ENCODE measurements at regions not wholly inside any gene's neighbourhood (a gene's known extent, or its start where the extent isn't known, plus 50 kb on each side); places are given as distances from the start of the nearest gene placed in this dataset.

DNA sequence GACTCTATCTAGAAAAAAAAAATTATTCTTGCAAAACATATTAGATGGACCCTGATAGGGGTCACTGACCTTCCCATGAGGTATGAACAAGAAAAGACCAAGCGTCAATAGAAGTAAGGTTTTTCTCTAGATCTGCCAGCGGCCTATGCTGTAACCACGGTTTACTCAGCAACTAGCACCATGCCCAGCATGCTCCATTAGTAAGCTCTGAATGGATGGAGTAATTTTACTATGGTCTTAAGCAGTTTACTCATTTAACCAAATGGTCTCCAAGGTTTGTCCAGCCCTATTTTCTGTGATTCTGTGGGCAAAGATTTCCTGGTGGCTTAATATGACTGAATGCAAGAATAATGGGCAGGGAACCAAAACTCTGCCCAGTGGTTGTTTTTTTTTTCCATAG, 113.9 kb downstream of the ADSS2 start:
- intact Hi-C loops (cut with DNase I, micrococcal nuclease): no loop called here
- H3K36me3 ChIP-seq (ENCODE audit: low read depth): no peaks in the 10 kb centered on the region
- DNase-seq: no peak
- H3K4me3 ChIP-seq: no peak overlapping the region
- no peak for ATAC-seq
- TF ChIP-seq, protein P1, sequence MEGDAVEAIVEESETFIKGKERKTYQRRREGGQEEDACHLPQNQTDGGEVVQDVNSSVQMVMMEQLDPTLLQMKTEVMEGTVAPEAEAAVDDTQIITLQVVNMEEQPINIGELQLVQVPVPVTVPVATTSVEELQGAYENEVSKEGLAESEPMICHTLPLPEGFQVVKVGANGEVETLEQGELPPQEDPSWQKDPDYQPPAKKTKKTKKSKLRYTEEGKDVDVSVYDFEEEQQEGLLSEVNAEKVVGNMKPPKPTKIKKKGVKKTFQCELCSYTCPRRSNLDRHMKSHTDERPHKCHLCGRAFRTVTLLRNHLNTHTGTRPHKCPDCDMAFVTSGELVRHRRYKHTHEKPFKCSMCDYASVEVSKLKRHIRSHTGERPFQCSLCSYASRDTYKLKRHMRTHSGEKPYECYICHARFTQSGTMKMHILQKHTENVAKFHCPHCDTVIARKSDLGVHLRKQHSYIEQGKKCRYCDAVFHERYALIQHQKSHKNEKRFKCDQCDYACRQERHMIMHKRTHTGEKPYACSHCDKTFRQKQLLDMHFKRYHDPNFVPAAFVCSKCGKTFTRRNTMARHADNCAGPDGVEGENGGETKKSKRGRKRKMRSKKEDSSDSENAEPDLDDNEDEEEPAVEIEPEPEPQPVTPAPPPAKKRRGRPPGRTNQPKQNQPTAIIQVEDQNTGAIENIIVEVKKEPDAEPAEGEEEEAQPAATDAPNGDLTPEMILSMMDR (IDR thresholded peaks at IDR 0.05): no peak
- no peaks in the 10 kb centered on the region for H3K9me3 ChIP-seq
- peaks cover 6% of the 10 kb centered on the region for H3K4me1 ChIP-seq (ENCODE audit: low read depth)

DNA sequence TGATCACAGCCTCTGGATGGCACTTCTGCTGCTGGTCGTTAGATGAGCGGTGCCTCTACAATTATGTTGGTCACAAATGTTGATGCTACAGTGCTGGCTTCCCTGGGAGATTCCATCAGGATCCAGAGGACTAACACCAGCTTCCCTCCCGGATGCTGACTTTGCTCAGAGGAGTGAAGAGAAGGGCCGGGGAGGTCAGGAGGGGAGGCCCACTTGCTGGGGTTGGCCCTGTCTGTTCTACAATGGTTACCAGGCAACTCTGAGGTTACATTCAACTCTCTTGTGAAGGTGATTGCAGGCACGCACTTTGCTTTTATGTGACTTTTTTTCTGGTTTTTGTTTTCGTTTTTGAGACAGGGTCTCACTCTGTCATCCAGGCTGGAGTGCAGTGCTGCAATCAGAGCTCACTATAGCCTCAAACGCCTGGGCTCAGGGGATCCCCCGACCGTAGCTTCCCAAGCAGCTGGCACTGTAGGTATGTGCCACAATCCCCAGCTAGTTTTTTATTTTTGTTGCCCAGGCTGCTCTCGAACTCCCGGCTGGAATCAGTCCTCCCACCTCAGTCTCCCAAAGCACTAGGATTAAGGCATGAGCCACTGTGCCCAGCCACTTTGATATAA, 112.5 kb downstream of the ADSS2 start:
- TF ChIP-seq, protein P1 (IDR thresholded peaks at IDR 0.05): no peak
- intact Hi-C loops (cut with DNase I, micrococcal nuclease): no loop called here
- H3K4me1 ChIP-seq (ENCODE audit: low read depth): peaks cover 6% of the 10 kb centered on the region
- H3K9me3 ChIP-seq: no peaks in the 10 kb centered on the region
- no peaks in the 10 kb centered on the region for H3K36me3 ChIP-seq (ENCODE audit: low read depth)
- DNase-seq: no peak
- H3K4me3 ChIP-seq: no peak overlapping the region
- no peak for ATAC-seq

DNA sequence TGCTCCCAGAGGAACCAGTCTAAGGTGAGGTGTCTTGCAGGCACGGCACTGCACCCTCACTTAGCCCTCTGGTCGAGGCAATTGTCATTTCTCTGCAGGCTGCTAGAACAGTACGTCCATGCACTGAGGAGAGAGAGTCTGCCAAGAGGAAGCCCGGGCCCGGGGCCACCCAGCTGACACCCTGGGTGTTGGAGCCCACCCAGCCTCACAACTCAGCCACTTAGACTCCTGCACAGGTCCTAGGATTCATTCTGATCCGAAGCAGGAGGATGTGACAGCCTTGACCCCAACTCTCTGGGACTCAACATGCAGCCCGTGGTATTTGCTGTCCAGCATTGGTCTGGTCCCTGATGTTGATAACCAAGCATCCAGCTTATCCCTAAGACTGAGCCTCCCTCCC, 111.9 kb downstream of the ADSS2 start:
- no peak overlapping the region for H3K4me3 ChIP-seq
- DNase-seq: no peak
- intact Hi-C loops (cut with DNase I, micrococcal nuclease): no loop called here

DNA sequence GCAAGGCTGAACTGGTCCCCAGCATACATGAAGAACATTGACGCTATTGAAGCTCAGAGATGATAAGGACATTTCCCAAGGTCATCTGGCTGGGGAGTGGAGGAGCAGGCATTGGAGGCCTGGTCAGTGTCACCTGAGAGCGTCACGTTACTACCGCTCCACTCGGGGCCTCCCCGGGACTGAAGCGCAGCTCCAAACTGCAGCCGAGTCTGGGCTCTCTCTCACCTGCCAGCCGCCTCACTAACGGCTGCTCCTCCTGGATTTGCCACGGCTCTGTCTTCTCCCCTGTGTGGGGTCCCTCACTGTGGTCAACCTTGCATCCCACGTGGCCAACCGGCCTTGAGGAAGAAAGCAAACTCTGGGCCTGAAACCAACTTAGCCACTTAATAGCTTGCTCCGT, 111.3 kb downstream of the ADSS2 start:
- intact Hi-C loops (cut with DNase I, micrococcal nuclease): no loop called here
- DNase-seq: no peak
- Histone ChIP-seq H3K36me3 (ENCODE audit: low read depth) (no peaks in the 10 kb centered on the region), H3K4me1 (ENCODE audit: low read depth) (peaks cover 6% of the 10 kb centered on the region), H3K9me3 (no peaks in the 10 kb centered on the region), H3K4me3 (no peak overlapping the region)
- no peak for ATAC-seq
- TF ChIP-seq, protein P1 (IDR thresholded peaks at IDR 0.05): no peak

More for the DNA sequence above, 111.9 kb downstream of the ADSS2 start:
- Histone ChIP-seq H3K9me3 (no peaks in the 10 kb centered on the region), H3K36me3 (ENCODE audit: low read depth) (no peaks in the 10 kb centered on the region), H3K4me1 (ENCODE audit: low read depth) (peaks cover 6% of the 10 kb centered on the region)
- ATAC-seq: no peak
- TF ChIP-seq, protein P1 (IDR thresholded peaks at IDR 0.05): no peak

DNA sequence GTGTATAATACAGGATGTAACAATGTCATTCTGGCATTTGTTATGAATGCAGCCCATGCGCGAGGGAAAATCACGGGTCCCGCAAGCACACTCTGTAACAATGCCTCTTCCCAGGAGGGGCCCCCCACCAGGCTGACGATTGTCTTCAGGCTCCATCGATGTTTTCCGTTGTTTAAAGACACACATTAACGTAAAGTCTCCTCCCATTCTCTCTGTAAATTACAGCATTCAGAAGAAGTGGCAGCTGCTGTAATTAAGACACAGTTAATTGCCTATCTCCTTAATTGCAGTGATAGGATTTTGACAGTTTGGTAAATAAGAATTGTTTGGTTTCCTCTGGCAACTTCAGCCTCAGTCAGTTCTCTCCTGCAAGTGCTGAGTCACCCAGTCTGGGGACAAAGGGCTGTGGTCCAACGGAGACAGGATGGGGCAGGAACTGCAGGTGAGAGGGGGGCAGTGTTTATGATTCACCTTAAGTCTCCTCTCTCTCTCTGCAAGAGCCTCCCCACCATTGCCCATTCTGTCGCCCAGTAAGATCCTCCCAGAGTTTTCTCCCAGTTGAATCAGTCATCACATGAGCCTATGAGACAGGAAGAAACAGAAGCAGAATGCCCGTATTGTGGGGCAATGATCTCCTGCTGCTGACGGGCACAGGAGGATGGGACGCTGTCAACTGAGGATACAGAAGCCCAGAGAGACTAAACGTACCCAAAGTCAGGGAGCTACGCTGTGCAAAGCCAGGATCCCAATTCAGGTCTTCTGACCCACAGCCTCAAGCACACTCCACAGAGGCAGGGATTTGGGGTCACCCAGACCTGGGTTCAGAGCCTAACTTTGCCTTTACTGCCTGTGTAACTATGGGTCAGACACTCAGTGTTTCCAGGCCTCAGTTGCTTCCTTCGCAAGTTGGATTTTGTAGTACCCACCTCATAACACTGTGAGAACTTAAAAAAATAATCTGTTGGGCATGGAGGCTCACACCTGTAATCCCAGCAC, 110.0 kb downstream of the ADSS2 start:
- Histone ChIP-seq H3K36me3 (ENCODE audit: low read depth) (no peaks in the 10 kb centered on the region), H3K4me3 (no peak overlapping the region), H3K4me1 (ENCODE audit: low read depth) (peaks cover 9% of the 10 kb centered on the region), H3K9me3 (no peaks in the 10 kb centered on the region)
- TF ChIP-seq, protein P1 (IDR thresholded peaks at IDR 0.05): no peak
- DNase-seq: no peak
- intact Hi-C loops (cut with DNase I, micrococcal nuclease): no loop called here
- peak; percentile 95 for ATAC-seq
